ENCODE measurements at regions not wholly inside any gene's neighbourhood (a gene's known extent, or its start where the extent isn't known, plus 50 kb on each side); places are given as distances from the start of the nearest gene placed in this dataset.

DNA sequence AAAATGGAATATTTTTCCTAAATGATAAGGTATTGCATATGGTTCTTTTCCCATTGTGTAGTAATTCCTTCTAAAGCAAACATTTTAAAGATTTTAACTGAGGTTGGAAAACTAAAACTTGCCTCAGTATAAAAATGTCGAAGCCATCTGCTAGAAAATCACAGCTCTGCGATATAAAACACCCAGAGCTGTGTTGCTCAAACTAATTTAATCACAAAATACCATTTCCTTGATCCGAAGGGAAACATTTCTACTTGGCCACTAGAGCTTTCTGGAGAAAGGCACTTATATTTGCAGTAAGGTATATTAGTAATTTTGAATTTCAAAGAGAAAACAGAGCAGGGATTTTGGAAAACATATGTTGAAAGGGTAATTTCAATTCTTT lies 209.2 kb upstream of the ZNF32 start (continued):
- TF ChIP-seq, protein P1, sequence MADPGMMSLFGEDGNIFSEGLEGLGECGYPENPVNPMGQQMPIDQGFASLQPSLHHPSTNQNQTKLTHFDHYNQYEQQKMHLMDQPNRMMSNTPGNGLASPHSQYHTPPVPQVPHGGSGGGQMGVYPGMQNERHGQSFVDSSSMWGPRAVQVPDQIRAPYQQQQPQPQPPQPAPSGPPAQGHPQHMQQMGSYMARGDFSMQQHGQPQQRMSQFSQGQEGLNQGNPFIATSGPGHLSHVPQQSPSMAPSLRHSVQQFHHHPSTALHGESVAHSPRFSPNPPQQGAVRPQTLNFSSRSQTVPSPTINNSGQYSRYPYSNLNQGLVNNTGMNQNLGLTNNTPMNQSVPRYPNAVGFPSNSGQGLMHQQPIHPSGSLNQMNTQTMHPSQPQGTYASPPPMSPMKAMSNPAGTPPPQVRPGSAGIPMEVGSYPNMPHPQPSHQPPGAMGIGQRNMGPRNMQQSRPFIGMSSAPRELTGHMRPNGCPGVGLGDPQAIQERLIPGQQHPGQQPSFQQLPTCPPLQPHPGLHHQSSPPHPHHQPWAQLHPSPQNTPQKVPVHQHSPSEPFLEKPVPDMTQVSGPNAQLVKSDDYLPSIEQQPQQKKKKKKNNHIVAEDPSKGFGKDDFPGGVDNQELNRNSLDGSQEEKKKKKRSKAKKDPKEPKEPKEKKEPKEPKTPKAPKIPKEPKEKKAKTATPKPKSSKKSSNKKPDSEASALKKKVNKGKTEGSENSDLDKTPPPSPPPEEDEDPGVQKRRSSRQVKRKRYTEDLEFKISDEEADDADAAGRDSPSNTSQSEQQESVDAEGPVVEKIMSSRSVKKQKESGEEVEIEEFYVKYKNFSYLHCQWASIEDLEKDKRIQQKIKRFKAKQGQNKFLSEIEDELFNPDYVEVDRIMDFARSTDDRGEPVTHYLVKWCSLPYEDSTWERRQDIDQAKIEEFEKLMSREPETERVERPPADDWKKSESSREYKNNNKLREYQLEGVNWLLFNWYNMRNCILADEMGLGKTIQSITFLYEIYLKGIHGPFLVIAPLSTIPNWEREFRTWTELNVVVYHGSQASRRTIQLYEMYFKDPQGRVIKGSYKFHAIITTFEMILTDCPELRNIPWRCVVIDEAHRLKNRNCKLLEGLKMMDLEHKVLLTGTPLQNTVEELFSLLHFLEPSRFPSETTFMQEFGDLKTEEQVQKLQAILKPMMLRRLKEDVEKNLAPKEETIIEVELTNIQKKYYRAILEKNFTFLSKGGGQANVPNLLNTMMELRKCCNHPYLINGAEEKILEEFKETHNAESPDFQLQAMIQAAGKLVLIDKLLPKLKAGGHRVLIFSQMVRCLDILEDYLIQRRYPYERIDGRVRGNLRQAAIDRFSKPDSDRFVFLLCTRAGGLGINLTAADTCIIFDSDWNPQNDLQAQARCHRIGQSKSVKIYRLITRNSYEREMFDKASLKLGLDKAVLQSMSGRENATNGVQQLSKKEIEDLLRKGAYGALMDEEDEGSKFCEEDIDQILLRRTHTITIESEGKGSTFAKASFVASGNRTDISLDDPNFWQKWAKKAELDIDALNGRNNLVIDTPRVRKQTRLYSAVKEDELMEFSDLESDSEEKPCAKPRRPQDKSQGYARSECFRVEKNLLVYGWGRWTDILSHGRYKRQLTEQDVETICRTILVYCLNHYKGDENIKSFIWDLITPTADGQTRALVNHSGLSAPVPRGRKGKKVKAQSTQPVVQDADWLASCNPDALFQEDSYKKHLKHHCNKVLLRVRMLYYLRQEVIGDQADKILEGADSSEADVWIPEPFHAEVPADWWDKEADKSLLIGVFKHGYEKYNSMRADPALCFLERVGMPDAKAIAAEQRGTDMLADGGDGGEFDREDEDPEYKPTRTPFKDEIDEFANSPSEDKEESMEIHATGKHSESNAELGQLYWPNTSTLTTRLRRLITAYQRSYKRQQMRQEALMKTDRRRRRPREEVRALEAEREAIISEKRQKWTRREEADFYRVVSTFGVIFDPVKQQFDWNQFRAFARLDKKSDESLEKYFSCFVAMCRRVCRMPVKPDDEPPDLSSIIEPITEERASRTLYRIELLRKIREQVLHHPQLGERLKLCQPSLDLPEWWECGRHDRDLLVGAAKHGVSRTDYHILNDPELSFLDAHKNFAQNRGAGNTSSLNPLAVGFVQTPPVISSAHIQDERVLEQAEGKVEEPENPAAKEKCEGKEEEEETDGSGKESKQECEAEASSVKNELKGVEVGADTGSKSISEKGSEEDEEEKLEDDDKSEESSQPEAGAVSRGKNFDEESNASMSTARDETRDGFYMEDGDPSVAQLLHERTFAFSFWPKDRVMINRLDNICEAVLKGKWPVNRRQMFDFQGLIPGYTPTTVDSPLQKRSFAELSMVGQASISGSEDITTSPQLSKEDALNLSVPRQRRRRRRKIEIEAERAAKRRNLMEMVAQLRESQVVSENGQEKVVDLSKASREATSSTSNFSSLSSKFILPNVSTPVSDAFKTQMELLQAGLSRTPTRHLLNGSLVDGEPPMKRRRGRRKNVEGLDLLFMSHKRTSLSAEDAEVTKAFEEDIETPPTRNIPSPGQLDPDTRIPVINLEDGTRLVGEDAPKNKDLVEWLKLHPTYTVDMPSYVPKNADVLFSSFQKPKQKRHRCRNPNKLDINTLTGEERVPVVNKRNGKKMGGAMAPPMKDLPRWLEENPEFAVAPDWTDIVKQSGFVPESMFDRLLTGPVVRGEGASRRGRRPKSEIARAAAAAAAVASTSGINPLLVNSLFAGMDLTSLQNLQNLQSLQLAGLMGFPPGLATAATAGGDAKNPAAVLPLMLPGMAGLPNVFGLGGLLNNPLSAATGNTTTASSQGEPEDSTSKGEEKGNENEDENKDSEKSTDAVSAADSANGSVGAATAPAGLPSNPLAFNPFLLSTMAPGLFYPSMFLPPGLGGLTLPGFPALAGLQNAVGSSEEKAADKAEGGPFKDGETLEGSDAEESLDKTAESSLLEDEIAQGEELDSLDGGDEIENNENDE (IDR thresholded peaks at IDR 0.05; ENCODE audit: insufficient replicate concordance, low read length) = no peak
- TF ChIP-seq, protein P2, sequence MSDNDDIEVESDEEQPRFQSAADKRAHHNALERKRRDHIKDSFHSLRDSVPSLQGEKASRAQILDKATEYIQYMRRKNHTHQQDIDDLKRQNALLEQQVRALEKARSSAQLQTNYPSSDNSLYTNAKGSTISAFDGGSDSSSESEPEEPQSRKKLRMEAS (IDR thresholded peaks at IDR 0.05) = no peak
- TF ChIP-seq ZNF274 (IDR thresholded peaks at IDR 0.05; ENCODE audit: borderline replicate concordance, extremely low read depth, low read length) (no peak), POU5F1 (IDR thresholded peaks at IDR 0.05; ENCODE audit: low read depth, low read length) (no peak), ASH2L (IDR thresholded peaks at IDR 0.05; ENCODE audit: low read length) (no peak), PHF8 (conservative IDR thresholded peaks at IDR 0.05; ENCODE audit: low read depth, low read length) (no peak), EGR1 (IDR thresholded peaks at IDR 0.05; ENCODE audit: borderline replicate concordance, low read depth, low read length) (no peak)

Data from H1 (cell line).